HCT116 (cell line): ENCODE measurements at regions not wholly inside any gene's neighbourhood (a gene's known extent, or its start where the extent isn't known, plus 50 kb on each side); places are given as distances from the start of the nearest gene placed in this dataset.

ENCODE experiments used
- ATAC-seq: fragments of 200-7000 bp; cut with Tn5 transposase; 2 replicates; pipeline ENCODE4 v1.9.1; 2020; ENCODE audit warnings: mild to moderate bottlenecking, moderate library complexity
- BruUV-seq: library from RNA; stranded (reverse); fragments of 400-500 nt; replicated peaks from 2 replicates; lab custom pipeline; 2021; lab: Mats Ljungman, UMichigan
- CTCF ChIA-PET: fragments of 300-600 bp; sonication (Branson Sonifier 250); formaldehyde crosslinking; loops from one replicate; lab custom pipeline; 2021; ENCODE audit warnings: antibody characterized with exemption; lab: Charles Lee
- POLR2A ChIA-PET: fragments of 300-600, 350-600 bp; sonication (Branson Sonifier 250); formaldehyde crosslinking; loops from one replicate; lab custom pipeline; 2021; ENCODE audit warnings: antibody characterized with exemption; lab: Charles Lee
- RAD21 ChIA-PET, 2 experiments: fragments of 300-600 bp; sonication (Branson Sonifier 250); formaldehyde crosslinking; loops; one replicate each; lab custom pipeline; 2023; ENCODE audit warnings: low total read pairs in 2 of 2; ENCODE audit not compliant: uncharacterized antibody in 2 of 2, unreplicated experiment in 2 of 2, low non-redundant PET in 1 of 2; lab: Charles Lee
- DNase-seq: peaks from one replicate; pipeline ENCODE4 v3.0.0-alpha.2; 2010; ENCODE audit warnings: low read depth, low spot score
- H2AFZ ChIP-seq: fragments of 200-600 bp; shearing (Covaris generic), sonication (generic); 2 replicates; pipeline ENCODE4 v1.6.1; 2017; ENCODE audit warnings: low read depth, mixed run types, mixed read lengths, antibody characterized with exemption, low read length; ENCODE audit not compliant: poor library complexity, severe bottlenecking
- H3K27ac ChIP-seq: 2 replicates; pipeline ENCODE4 v1.5.1; 2012; ENCODE audit warnings: low read depth, low read length
- H3K27me3 ChIP-seq: fragments of 200-600 bp; sonication (generic); 2 replicates; pipeline ENCODE4 v1.6.1; 2016; ENCODE audit warnings: mixed run types, low read length, mixed read lengths; ENCODE audit not compliant: insufficient read depth
- H3K36me3 ChIP-seq, 2 experiments: fragments of 200-500 bp in 1 of 2; fragments of 200-600 bp in 1 of 2; sonication (Bioruptor generic) in 1 of 2; sonication (generic) in 1 of 2; 2 replicates each; pipeline versions ENCODE4 v1.5.1 to v1.6.1; 2014 to 2016; ENCODE audit warnings: low read length in 2 of 2, inconsistent platforms in 1 of 2, mixed read lengths in 1 of 2, mixed run types in 1 of 2; ENCODE audit not compliant: insufficient read depth in 2 of 2, control insufficient read depth in 1 of 2
- H3K4me1 ChIP-seq, 2 experiments: fragments of 200-600 bp in 1 of 2; sonication (generic) in 1 of 2; 2 replicates each; pipeline versions ENCODE4 v1.5.1 to v1.6.1; 2012 to 2017; ENCODE audit warnings: low read length in 2 of 2, inconsistent platforms in 1 of 2, mild to moderate bottlenecking in 1 of 2, mixed read lengths in 1 of 2, mixed run types in 1 of 2, moderate library complexity in 1 of 2; ENCODE audit not compliant: insufficient read depth in 2 of 2, control insufficient read depth in 1 of 2
- H3K4me2 ChIP-seq: fragments of 200-600 bp; sonication (generic); 2 replicates; pipeline ENCODE4 v1.6.1; 2017; ENCODE audit warnings: mixed run types, low read length, mixed read lengths
- H3K4me3 ChIP-seq, 2 experiments: fragments of 200-600 bp in 1 of 2; sonication (generic) in 1 of 2; replicated peaks in 1 of 2; 2 replicates each; pipeline ENCODE4 v1.5.1; 2011 to 2016; ENCODE audit warnings: low read length in 2 of 2, control low read depth in 1 of 2, low read depth in 1 of 2, mild to moderate bottlenecking in 1 of 2, mixed read lengths in 1 of 2, mixed run types in 1 of 2
- H3K79me2 ChIP-seq: fragments of 200-600 bp; sonication (generic); 2 replicates; pipeline ENCODE4 v1.6.1; 2017; ENCODE audit warnings: mild to moderate bottlenecking, mixed run types, low read length, moderate library complexity, mixed read lengths; ENCODE audit not compliant: insufficient read depth
- H3K9ac ChIP-seq: fragments of 200-600 bp; sonication (generic); 2 replicates; pipeline ENCODE4 v1.6.1; 2016; ENCODE audit warnings: low read length, mixed read lengths
- H3K9me2 ChIP-seq: fragments of 200-600 bp; sonication (generic), shearing (Covaris generic); 2 replicates; pipeline ENCODE4 v1.6.1; 2017; ENCODE audit warnings: mixed run types, mild to moderate bottlenecking, moderate library complexity; ENCODE audit not compliant: insufficient read depth
- H3K9me3 ChIP-seq, 2 experiments: fragments of 200-500 bp in 1 of 2; fragments of 200-600 bp in 1 of 2; sonication (Bioruptor generic) in 1 of 2; sonication (generic) in 1 of 2; 2 replicates each; pipeline ENCODE4 v1.6.1; 2014 to 2017; ENCODE audit warnings: low read length in 2 of 2, mixed read lengths in 2 of 2, inconsistent platforms in 1 of 2, low read depth in 1 of 2, mild to moderate bottlenecking in 1 of 2, mixed run types in 1 of 2, moderate library complexity in 1 of 2; ENCODE audit not compliant: control insufficient read depth in 1 of 2, insufficient read depth in 1 of 2
- H4K20me1 ChIP-seq: fragments of 200-600 bp; sonication (generic), shearing (Covaris generic); 2 replicates; pipeline ENCODE4 v1.6.1; 2017; ENCODE audit warnings: mixed run types, mild to moderate bottlenecking, moderate library complexity; ENCODE audit not compliant: insufficient read depth
- ATF3 ChIP-seq: IDR thresholded peaks from 2 replicates; pipeline ENCODE4 v1.6.1; 2012
- CBX3 ChIP-seq: IDR thresholded peaks from 2 replicates; pipeline ENCODE4 v1.6.1; 2012; ENCODE audit warnings: low read depth
- CEBPB ChIP-seq: IDR thresholded peaks from 2 replicates; pipeline ENCODE4 v1.6.1; 2012; ENCODE audit warnings: low read depth
- ELF1 ChIP-seq: IDR thresholded peaks from 2 replicates; pipeline ENCODE4 v1.6.1; 2012; ENCODE audit warnings: low read depth, borderline replicate concordance
- EZH2phosphoT487 ChIP-seq: fragments of 200-600 bp; IDR thresholded peaks from 2 replicates; pipeline ENCODE4 v1.6.1; 2018; ENCODE audit warnings: antibody characterized with exemption, borderline replicate concordance
- FOSL1 ChIP-seq: IDR thresholded peaks from 2 replicates; pipeline ENCODE4 v1.6.1; 2012; ENCODE audit warnings: low read depth
- JUND ChIP-seq: IDR thresholded peaks from 2 replicates; pipeline ENCODE4 v1.6.1; 2012
- MAX ChIP-seq: IDR thresholded peaks from 2 replicates; pipeline ENCODE4 v1.6.1; 2012
- POLR2A ChIP-seq: IDR thresholded peaks from 2 replicates; pipeline ENCODE4 v1.7.0; 2011; ENCODE audit warnings: borderline replicate concordance; ENCODE audit not compliant: insufficient read depth, insufficient read length; ENCODE audit errors: extremely low read depth
- POLR2AphosphoS5 ChIP-seq: IDR thresholded peaks from 2 replicates; pipeline ENCODE4 v1.6.1; 2011; ENCODE audit warnings: mild to moderate bottlenecking, low read depth, low read length, moderate library complexity
- SIN3A ChIP-seq: IDR thresholded peaks from 2 replicates; pipeline ENCODE4 v1.6.1; 2012; ENCODE audit warnings: low read depth
- TCF7L2 ChIP-seq: IDR thresholded peaks from 2 replicates; pipeline ENCODE4 v1.7.0; 2011; ENCODE audit warnings: borderline replicate concordance, inconsistent platforms; ENCODE audit not compliant: insufficient read depth, insufficient read length; ENCODE audit errors: extremely low read depth
- YY1 ChIP-seq: IDR thresholded peaks from 2 replicates; pipeline ENCODE4 v1.6.1; 2011; ENCODE audit warnings: low read length, low read depth, moderate library complexity, mild to moderate bottlenecking; ENCODE audit not compliant: insufficient replicate concordance; ENCODE audit errors: extremely low read depth
- ZBTB33 ChIP-seq: IDR thresholded peaks from 2 replicates; pipeline ENCODE4 v1.6.1; 2011; ENCODE audit warnings: mild to moderate bottlenecking, low read length, moderate library complexity; ENCODE audit not compliant: insufficient replicate concordance; ENCODE audit errors: extremely low read depth
- ZNF274 ChIP-seq: fragments of 200-500 bp; sonication (Bioruptor generic); IDR thresholded peaks from 2 replicates; pipeline ENCODE4 v1.6.1; 2014; ENCODE audit warnings: mild to moderate bottlenecking, low read depth, low read length, inconsistent platforms
- intact Hi-C: fragments of 100-400 bp; cut with micrococcal nuclease; formaldehyde crosslinking; loops from 2 replicates; pipeline ENCODE4 v1.10.0; 2022

- no peaks in the 10 kb centered on the region for H3K4me1 ChIP-seq
- no peaks in the 10 kb centered on the region for H3K27me3 ChIP-seq
- no peaks in the 10 kb centered on the region for H3K36me3 ChIP-seq
- no peak overlapping the region for H3K4me3 ChIP-seq
- H3K27ac ChIP-seq, result no peak overlapping the region
- H3K9me3 ChIP-seq, result no peaks in the 10 kb centered on the region
- no TSS peak for BruUV-seq
- DNase-seq (no peak), ATAC-seq (no peak)
- H3K79me2 ChIP-seq, result no peaks in the 10 kb centered on the region
- no peak overlapping the region for H3K4me2 ChIP-seq
- ChIA-PET RAD21 (no interaction called here), POLR2A (no interaction called here), CTCF (no interaction called here)
- H2AFZ ChIP-seq, result no peak overlapping the region
- TF ChIP-seq SIN3A, result no peak
- TF ChIP-seq TCF7L2, result no peak
- no peak for TF ChIP-seq FOSL1
- TF ChIP-seq CBX3, result no peak
- no peak for TF ChIP-seq ELF1
- TF ChIP-seq MAX, result no peak
- no peak for TF ChIP-seq ZNF274
- no peak for TF ChIP-seq ATF3
- no peak for TF ChIP-seq YY1
- no peak for TF ChIP-seq POLR2A
- TF ChIP-seq CEBPB, result no peak
- no peak for TF ChIP-seq JUND
- TF ChIP-seq EZH2phosphoT487, result no peak
- no peak for TF ChIP-seq POLR2AphosphoS5
- no peak for TF ChIP-seq ZBTB33
- H3K9me2 ChIP-seq, result no peaks in the 10 kb centered on the region
- H3K9ac ChIP-seq, result no peak overlapping the region
- intact Hi-C loops, result no loop called here
- no peaks in the 10 kb centered on the region for H4K20me1 ChIP-seq
These were observed 442.4 kb upstream of the GRM7 start for GRCh38 chr3:6418485-6418884.
